Spinal cord (tissue), 9 donors: ENCODE measurements at regions not wholly inside any gene's neighbourhood (a gene's known extent, or its start where the extent isn't known, plus 50 kb on each side); places are given as distances from the start of the nearest gene placed in this dataset.

Experiments used
- DNase-seq, 6 donors: peaks; one replicate each; pipeline versions ENCODE4 v3.0.0 to v3.0.0-alpha.2; 2013 to 2015; ENCODE audit warnings: low spot score in 6 of 6, low read depth in 4 of 6
- H3K27ac ChIP-seq: one replicate; pipeline ENCODE4 v1.5.1; 2013; ENCODE audit warnings: low read depth, low read length, control low read depth
- H3K27me3 ChIP-seq: one replicate; pipeline ENCODE4 v1.6.1; 2013; ENCODE audit warnings: low read length; ENCODE audit not compliant: control insufficient read depth, insufficient read depth
- H3K36me3 ChIP-seq: one replicate; pipeline ENCODE4 v1.6.1; 2013; ENCODE audit warnings: low read length; ENCODE audit not compliant: control insufficient read depth, insufficient read depth
- H3K4me1 ChIP-seq: one replicate; pipeline ENCODE4 v1.6.1; 2013; ENCODE audit warnings: low read length; ENCODE audit not compliant: control insufficient read depth, insufficient read depth
- H3K4me3 ChIP-seq: one replicate; pipeline ENCODE4 v1.5.1; 2013; ENCODE audit warnings: low read depth, low read length, control low read depth
- H3K9me3 ChIP-seq: one replicate; pipeline ENCODE4 v1.6.1; 2013; ENCODE audit warnings: low read length; ENCODE audit not compliant: control insufficient read depth, insufficient read depth
- WGBS: methylation state at CpG from one replicate; pipeline ENCODE4 v1.1.5; 2013; ENCODE audit warnings: missing lambda C conversion rate; ENCODE audit not compliant: insufficient coverage; 5-methylcytosine and 5-hydroxymethylcytosine counted together
- donor health status: healthy.

DNA sequence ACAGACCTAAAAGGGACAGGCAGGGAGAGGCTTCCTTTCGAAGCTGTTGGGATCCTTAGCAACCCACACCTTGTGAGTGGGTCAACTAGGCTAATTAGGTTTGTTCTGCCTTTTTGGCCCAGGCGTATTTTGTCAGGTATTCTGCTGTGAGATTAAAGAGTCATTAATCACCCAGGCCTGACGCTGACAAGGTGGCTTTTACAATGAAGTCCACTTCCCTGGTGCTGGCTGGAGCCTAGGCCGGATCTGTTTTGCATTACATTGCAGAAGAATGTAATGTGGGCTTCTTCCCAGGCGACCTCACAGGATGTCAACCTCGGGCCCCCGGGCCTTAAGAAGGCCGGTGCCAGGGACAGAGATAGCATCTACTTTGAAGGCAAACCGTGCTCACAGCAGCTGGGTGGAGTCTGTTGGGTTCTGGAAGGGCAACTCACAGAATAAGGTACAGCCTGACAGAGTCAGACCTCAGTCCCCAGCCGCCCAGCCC, 76.9 kb downstream of the HES1 start:
- DNase-seq: peak in 2 of 6 donors; percentile 18 to 30
- WGBS: 21% methylated on average over 10 of the region's 10 CpGs
- H3K27ac ChIP-seq: no peak overlapping the region

DNA sequence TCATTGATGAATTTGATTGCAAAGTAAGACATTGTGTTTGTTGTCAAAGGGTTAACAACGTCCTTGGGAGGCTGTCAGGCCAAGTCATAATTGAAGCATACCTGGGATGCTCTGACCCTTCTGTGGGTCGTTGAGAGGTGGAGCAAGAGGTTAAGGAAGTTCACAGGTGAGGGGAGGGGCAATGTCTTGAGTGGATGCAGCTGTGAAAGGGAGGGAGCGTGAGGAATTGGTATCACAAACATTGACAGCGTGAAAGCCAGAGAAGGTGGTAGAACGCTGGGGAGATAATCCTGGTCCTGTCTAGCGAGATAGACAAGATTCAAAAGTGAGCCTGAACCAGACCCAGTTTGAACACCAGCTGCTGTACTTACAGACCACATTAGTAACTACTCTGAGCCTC, 79.4 kb downstream of the HES1 start:
- Histone ChIP-seq H3K9me3 (no peaks in the 10 kb centered on the region), H3K36me3 (no peaks in the 10 kb centered on the region), H3K4me1 (peaks cover 11% of the 10 kb centered on the region), H3K4me3 (no peak overlapping the region), H3K27me3 (peaks cover 12% of the 10 kb centered on the region), H3K27ac (no peak overlapping the region)
- WGBS: 57% methylated on average over 5 of the region's 6 CpGs
- DNase-seq: no peak

More for the DNA sequence above, 76.9 kb downstream of the HES1 start:
- Histone ChIP-seq H3K4me1 (peaks cover 11% of the 10 kb centered on the region), H3K27me3 (peaks cover 12% of the 10 kb centered on the region), H3K9me3 (no peaks in the 10 kb centered on the region), H3K4me3 (no peak overlapping the region), H3K36me3 (no peaks in the 10 kb centered on the region)

DNA sequence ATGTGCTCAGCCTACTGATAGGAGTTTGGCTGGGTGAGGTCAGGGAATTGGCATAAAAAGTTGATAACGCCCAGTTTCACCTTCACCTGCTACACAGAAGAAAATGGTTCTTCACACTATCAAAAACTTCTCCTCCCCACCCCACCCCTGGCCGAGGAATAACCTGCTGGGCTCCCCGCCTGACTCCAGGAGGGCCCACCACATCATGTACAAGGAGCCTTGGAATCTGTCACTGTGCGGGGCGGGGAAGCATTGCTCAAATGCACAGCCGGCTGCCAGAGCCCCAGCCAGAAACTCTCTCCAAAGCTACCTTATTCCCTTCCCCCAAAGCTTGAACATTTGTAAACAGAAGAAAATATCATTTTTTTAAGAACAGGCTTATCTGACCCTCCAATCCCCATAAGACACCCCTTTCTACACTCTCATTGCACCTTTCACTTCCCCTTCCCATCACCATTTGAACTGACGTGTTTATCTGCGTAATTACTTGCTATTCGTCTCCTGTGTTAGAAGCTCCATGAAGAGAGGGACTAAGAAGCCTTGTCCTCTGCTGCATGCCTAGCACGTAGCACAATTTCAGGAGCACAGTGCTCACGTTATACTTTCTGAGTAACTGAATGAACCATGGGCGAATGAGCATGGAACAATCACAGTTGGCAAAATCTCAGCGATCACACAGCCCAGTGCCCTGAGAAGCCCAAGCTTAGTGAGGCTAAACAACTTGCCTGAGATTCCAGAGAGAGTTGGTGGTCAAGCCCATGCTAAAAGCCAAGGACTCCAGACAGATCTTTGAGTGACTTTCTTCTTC, 82.9 kb downstream of the HES1 start:
- H3K4me1 ChIP-seq: no peaks in the 10 kb centered on the region
- WGBS: 56% methylated on average over 12 of the region's 13 CpGs
- peak in 1 of 6 donors; percentile 45 for DNase-seq

DNA sequence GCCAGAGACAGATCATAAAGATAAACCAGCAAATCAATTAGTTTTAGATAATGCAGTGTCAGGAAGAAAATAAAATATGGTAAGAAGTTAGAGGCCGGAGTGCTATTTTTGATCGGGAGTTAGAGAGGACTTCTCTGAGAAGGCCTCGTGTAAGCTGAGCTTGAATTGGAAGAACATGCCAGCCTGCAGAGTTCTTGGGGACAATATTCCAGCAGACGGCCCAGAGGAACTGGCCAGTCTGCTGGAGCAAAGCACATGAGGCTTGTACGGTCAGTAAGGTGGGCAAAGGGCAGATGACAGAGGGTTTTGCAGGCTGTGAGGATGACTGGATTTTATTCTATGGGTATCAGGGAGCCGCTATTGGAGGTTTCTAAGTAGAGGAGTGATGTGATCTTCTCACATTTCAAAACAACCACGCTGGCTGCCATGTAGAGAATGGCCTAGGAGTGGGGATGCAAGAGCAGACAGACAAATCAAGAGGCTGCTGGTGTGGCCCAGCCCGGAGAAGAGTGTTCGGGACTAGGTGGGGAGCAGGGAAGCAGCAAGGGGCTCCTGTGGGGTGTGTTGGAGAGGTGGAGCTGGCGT, 84.0 kb downstream of the HES1 start:
- WGBS: 88% methylated on average over 9 of the region's 10 CpGs
- DNase-seq: no peak

More for the DNA sequence above, 82.9 kb downstream of the HES1 start:
- Histone ChIP-seq H3K27me3 (peaks cover 4% of the 10 kb centered on the region), H3K27ac (no peak overlapping the region), H3K36me3 (no peaks in the 10 kb centered on the region), H3K9me3 (no peaks in the 10 kb centered on the region), H3K4me3 (no peak overlapping the region)

DNA sequence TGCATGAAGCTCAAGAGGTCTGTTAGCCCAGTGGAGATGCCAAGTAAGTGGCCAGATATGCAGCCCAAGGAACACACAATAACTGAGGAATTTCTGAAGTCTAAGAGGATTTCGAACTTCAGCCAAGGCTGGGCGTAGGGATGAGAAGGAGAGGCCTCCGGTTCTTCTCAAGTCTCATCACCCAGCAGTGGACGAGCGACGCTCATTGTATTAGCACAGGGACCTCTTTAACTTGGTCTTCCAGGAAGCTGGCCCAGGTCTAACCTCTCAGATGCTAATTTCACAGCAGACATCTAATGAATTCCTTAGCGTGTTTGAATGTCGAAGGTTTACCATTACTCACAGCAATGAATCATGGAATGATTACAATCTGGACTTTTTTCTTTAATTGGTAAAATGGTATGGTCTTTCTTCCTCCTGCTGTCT, 85.0 kb downstream of the HES1 start:
- peaks cover 7% of the 10 kb centered on the region for H3K27me3 ChIP-seq
- no peak for DNase-seq
- no peaks in the 10 kb centered on the region for H3K9me3 ChIP-seq
- no peak overlapping the region for H3K4me3 ChIP-seq
- no peak overlapping the region for H3K27ac ChIP-seq
- no peaks in the 10 kb centered on the region for H3K36me3 ChIP-seq
- WGBS: 98% methylated on average over 5 of the region's 8 CpGs
- peaks cover 7% of the 10 kb centered on the region for H3K4me1 ChIP-seq

More for the DNA sequence above, 84.0 kb downstream of the HES1 start:
- Histone ChIP-seq H3K36me3 (no peaks in the 10 kb centered on the region), H3K4me3 (no peak overlapping the region), H3K27ac (no peak overlapping the region), H3K9me3 (no peaks in the 10 kb centered on the region), H3K27me3 (peaks cover 3% of the 10 kb centered on the region), H3K4me1 (peaks cover 2% of the 10 kb centered on the region)

DNA sequence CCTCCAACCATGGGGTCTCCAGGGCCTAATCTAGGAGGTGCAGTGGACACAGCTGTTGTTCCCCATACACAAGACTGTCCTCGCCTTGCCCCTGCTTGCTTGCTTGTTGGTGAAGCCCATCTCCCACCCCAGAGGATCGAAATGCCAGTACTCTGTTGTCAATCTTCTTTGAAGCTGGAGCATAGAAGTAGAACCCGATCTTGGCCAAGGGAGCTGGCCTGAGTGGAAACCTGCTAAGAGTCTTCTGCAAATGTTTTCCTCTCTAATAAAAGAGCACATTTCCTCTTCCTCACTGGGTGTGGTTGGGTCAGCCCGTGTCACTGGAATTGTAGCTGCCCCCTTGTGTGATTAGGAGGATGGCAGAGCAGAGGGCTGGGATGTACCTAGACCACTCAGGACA, 85.4 kb downstream of the HES1 start:
- no peak overlapping the region for H3K27ac ChIP-seq
- 100% methylated on average over 2 of the region's 4 CpGs for WGBS
- DNase-seq: no peak
- H3K4me1 ChIP-seq: peaks cover 7% of the 10 kb centered on the region
- peaks cover 7% of the 10 kb centered on the region for H3K27me3 ChIP-seq
- no peak overlapping the region for H3K4me3 ChIP-seq
- H3K36me3 ChIP-seq: no peaks in the 10 kb centered on the region
- no peaks in the 10 kb centered on the region for H3K9me3 ChIP-seq

DNA sequence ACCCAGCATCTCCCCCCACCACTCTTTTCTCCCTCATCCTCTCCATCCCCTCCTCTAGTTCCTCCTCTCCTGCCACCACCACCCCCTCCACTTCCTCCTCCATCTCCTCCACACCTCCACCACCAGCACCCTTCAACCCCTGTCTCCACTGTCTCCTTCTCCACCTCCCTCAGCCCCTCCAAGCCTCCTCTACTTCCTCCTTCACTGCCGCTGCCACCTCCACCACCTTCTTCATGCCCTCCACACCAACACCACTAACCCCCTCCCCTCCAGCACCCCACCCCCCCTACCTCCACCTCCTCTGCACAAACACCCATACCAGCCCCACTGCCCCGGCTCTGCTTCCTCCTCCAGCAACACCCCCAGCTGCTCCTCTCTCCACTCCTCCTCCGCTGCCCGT, 88.0 kb downstream of the HES1 start:
- WGBS: 86% methylated on average over 4 of the region's 4 CpGs
- no peaks in the 10 kb centered on the region for H3K36me3 ChIP-seq
- no peak for DNase-seq
- H3K4me1 ChIP-seq: peaks cover 12% of the 10 kb centered on the region
- H3K27ac ChIP-seq: no peak overlapping the region
- H3K4me3 ChIP-seq: no peak overlapping the region
- H3K9me3 ChIP-seq: no peaks in the 10 kb centered on the region
- H3K27me3 ChIP-seq: peaks cover 5% of the 10 kb centered on the region

DNA sequence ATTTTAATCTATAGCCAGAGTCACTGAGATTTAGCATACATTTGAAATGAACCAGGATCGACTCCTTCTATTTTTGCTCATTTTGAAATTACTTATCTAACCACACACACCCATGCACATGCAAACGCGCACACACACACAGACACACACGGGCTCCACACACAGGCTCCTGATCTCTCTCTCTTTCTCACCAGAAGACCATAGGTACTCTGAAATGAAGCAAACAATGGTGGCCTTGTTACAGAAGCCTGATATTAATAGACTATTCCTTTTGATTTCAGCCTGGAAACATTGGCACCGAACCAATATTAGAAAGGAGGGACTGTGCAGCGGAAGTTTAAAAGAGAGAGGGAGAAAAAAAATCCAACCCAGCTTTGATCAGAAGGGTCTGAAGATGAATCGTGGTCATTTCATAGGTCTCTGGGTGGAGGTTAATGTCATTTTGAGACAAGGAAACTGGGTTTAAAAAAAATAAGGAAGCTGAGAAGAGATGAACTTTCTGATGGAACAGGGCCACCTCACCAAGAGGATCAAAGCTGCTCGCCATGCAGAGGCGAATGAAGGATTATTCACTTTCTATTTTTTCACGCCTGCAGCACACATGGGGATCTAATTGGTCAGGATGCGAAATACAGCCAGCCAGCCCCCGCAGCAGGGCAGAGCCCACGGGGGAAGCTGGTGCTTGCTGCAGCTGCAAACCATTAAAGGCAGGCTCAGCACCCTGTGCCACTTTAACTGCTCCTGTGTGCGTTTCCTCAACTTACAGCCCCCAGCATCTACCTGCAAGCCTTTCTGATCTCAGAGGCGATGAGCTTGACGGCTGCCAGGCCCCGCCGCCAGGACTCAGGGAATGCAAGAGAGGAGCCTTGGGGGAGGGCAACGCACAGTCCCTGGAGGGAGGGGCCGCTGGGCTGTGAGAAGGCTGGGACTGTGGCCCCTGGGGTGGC, 88.8 kb downstream of the HES1 start:
- WGBS: 49% methylated on average over 16 of the region's 20 CpGs

DNA sequence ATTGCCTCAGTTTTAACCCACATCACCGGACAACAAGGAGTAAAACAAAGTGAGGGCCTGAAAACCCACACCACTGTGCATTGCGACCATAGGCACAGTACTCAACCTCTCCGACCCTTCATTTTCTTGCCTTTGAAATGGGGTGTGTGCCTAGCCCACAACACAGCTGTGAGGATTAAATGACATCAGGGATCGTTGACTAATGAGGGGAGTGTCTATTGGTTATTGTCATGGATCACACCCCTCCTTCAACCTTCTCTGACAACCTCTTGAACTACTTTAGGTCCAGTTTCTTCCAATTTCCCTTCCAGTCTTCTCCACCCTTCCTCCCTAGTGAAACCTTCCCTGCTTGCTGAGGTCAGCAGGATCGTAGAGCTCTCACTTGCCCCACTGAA, 89.5 kb downstream of the HES1 start:
- WGBS: 64% methylated on average over 1 of the region's 5 CpGs
- no peak for DNase-seq
- H3K4me1 ChIP-seq: peaks cover 12% of the 10 kb centered on the region
- H3K9me3 ChIP-seq: no peaks in the 10 kb centered on the region
- H3K27me3 ChIP-seq: peaks cover 5% of the 10 kb centered on the region
- no peak overlapping the region for H3K27ac ChIP-seq
- no peak overlapping the region for H3K4me3 ChIP-seq
- H3K36me3 ChIP-seq: no peaks in the 10 kb centered on the region

More for the DNA sequence above, 88.8 kb downstream of the HES1 start:
- H3K9me3 ChIP-seq: no peaks in the 10 kb centered on the region
- peak in 2 of 6 donors; percentile 55 to 58 for DNase-seq
- H3K4me3 ChIP-seq: no peak overlapping the region
- peaks cover 5% of the 10 kb centered on the region for H3K27me3 ChIP-seq
- peaks cover 12% of the 10 kb centered on the region for H3K4me1 ChIP-seq
- no peaks in the 10 kb centered on the region for H3K36me3 ChIP-seq
- H3K27ac ChIP-seq: no peak overlapping the region
